Natural killer cell treated with Interleukin-12 subunit alpha and Interleukin-12 subunit beta and Interleukin-15 and Interleukin-18, amount 100 ng/mL, for 72 hours (primary cell): ENCODE measurements at regions not wholly inside any gene's neighbourhood (a gene's known extent, or its start where the extent isn't known, plus 50 kb on each side); places are given as distances from the start of the nearest gene placed in this dataset.

ENCODE experiments used
- ATAC-seq, 2 donors: fragments of 150-1000 bp; cut with Tn5 transposase in 1 of 2; sonication (Bioruptor Pico), chemical (Tn5 transposase) in 1 of 2; 2 replicates each; pipeline ENCODE4 v1.10.0; 2021
- DNase-seq: peaks from one replicate; pipeline ENCODE4 v3.0.0; 2022; ENCODE audit warnings: low spot score
- H3K27ac Mint-ChIP-seq, 2 donors: 1 replicate in 1 of 2; 2 replicates in 1 of 2; pipeline ENCODE4 v1.8.0; 2022; ENCODE audit warnings: mixed read lengths in 2 of 2, mild to moderate bottlenecking in 1 of 2, moderate library complexity in 1 of 2
- H3K27me3 Mint-ChIP-seq, 2 donors: 1 replicate in 1 of 2; 2 replicates in 1 of 2; pipeline ENCODE4 v1.8.0; 2022; ENCODE audit warnings: mixed read lengths in 2 of 2
- H3K36me3 Mint-ChIP-seq: one replicate; pipeline ENCODE4 v1.8.0; 2022; ENCODE audit warnings: mixed read lengths
- H3K4me1 Mint-ChIP-seq, 2 donors: 1 replicate in 1 of 2; 2 replicates in 1 of 2; pipeline ENCODE4 v1.8.0; 2022; ENCODE audit warnings: low read depth in 2 of 2, mixed read lengths in 2 of 2, mild to moderate bottlenecking in 1 of 2
- H3K4me3 Mint-ChIP-seq: one replicate; pipeline ENCODE4 v1.8.0; 2022; ENCODE audit warnings: mixed read lengths
- H3K9me3 Mint-ChIP-seq: 2 replicates; pipeline ENCODE4 v1.8.0; 2022; ENCODE audit warnings: mixed read lengths

DNA sequence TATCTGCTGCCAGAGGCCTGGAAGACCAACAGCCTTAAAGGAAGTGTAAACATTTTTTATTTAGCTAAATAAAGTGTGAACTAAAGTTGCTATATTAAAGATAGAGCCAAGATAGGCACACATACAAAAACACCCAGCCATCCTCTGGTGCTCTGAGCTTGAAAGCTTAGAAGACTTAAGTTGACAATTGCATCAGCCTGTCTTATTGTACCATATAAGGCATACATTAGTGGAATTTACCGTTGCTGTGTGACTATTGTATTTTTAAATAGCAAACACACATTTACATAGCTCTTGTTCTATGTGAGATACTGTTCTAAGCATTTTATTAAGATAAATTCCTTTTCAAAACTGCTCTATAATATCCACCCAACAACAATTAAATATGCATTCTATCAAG, 736.6 kb upstream of the ZEB2 start:
- Mint-ChIP-seq H3K9me3 (peaks cover 2% of the 10 kb centered on the region), H3K27ac (no peak overlapping the region), H3K27me3 (peaks cover 48 to 75% of the 10 kb centered on the region in 2 donors), H3K4me3 (no peak overlapping the region), H3K4me1 (peaks cover 22 to 23% of the 10 kb centered on the region in 2 donors), H3K36me3 (no peaks in the 10 kb centered on the region)
- DNase-seq (no peak), ATAC-seq (no peak)

DNA sequence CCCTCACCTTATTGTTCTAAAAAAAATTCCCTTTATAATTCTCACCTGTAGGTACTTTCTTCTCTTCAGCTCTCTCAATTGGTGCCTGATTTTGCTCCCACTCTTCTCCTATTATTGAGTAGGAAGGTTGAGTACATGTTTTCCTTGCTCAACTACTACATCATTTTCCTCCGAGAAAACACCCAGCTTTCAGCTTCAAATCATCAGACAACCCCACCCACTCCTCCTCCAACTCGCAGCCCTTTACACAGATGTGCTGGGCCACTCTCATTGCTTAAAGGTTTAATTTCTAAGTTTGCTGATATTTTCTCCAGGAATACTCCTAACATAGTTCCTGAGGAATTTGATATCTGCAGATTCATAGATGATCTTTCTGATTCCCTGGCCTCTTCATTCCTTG, 734.4 kb upstream of the ZEB2 start:
- H3K27me3 Mint-ChIP-seq, result peaks cover 44 to 67% of the 10 kb centered on the region in 2 donors
- peaks cover 2% of the 10 kb centered on the region for H3K9me3 Mint-ChIP-seq
- ATAC-seq, result no peak

DNA sequence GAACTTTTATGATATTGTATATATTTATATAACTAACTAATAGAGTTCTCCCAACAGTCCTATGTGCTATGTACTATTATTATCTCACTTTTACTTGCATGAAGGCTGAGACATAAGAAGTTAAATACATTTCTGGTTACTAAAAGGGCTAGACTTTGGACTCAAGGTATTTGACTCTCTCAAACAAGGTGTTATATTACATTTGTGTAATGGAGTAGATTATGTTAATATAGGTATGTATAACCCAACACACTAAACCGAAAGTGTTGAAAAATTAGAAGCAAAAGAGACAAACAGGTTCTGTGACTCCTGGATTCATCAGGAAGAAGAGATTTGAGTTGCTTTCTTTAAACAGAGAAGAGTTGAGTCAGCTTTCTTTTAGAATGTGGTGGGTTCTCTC, 733.6 kb upstream of the ZEB2 start:
- Mint-ChIP-seq H3K27me3 (peaks cover 38 to 59% of the 10 kb centered on the region in 2 donors), H3K4me3 (no peak overlapping the region), H3K9me3 (no peaks in the 10 kb centered on the region), H3K27ac (no peak overlapping the region), H3K36me3 (no peaks in the 10 kb centered on the region), H3K4me1 (peaks cover under 1 to 4% of the 10 kb centered on the region in 2 donors)
- ATAC-seq (no peak), DNase-seq (no peak)

More for the DNA sequence above, 734.4 kb upstream of the ZEB2 start:
- H3K4me1 Mint-ChIP-seq, result peaks cover 8 to 11% of the 10 kb centered on the region in 2 donors
- H3K27ac Mint-ChIP-seq, result no peak overlapping the region
- H3K36me3 Mint-ChIP-seq, result no peaks in the 10 kb centered on the region
- DNase-seq, result no peak
- no peak overlapping the region for H3K4me3 Mint-ChIP-seq

DNA sequence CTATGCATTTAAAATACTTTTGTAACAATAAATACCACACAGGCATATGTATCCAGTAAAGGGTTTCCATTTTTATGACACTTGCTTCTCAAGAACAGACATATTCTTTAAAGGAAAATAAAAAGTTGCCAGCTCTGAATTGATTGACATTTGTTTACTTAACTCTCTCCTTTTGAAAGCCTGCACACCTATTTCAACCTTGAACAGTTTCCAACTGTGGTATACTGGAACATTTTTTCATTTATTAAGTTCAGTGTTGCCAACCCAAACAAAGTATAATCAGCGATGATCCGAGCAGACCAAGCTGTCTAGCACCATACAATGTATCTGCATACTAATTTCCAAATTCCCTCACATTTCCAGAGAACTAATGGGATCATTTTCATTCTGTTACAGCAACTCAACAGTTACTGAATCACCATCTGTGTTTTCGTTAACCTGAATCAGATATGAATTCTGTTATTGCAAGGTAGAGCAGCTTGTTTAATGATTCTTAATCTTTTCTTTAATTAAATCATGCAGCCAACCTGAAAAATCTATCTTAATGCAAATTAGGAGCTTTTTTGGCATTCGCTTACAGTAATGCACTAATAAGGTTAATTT, 725.5 kb upstream of the ZEB2 start:
- Mint-ChIP-seq H3K9me3 (no peaks in the 10 kb centered on the region), H3K36me3 (no peaks in the 10 kb centered on the region), H3K4me1 (no peaks in the 10 kb centered on the region), H3K27me3 (peaks cover 17 to 47% of the 10 kb centered on the region in 2 donors), H3K4me3 (no peak overlapping the region), H3K27ac (no peak overlapping the region)
- no peak for DNase-seq
- ATAC-seq, result no peak

GRCh38 chr2:145235312-145235711, 715.4 kb upstream of the ZEB2 start:
- H3K36me3 Mint-ChIP-seq, result peaks cover 4% of the 10 kb centered on the region
- H3K4me1 Mint-ChIP-seq, result no peaks in the 10 kb centered on the region
- DNase-seq (no peak), ATAC-seq (no peak)
- H3K27me3 Mint-ChIP-seq, result peaks cover 17 to 41% of the 10 kb centered on the region in 2 donors
- H3K4me3 Mint-ChIP-seq, result no peak overlapping the region
- no peak overlapping the region for H3K27ac Mint-ChIP-seq
- H3K9me3 Mint-ChIP-seq, result no peaks in the 10 kb centered on the region

DNA sequence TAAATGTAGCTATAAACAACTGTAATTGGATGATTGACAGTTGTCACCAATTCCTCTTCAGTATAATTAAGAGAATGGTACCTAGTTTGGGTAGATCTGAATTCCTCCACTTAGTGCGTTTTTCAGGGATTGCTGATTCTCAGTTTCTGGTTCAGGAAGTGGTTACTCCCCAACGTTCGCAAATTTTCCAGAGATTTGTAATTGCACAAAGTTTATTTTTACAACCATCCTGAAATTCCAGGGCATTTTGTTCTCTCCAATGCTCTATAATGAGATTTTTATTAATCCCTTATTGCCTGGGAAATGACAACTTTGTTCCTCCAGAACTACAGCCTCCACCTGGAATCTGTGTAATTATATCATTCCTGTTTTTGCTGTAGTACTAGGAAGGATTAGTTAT, 710.6 kb upstream of the ZEB2 start:
- H3K4me3 Mint-ChIP-seq, result no peak overlapping the region
- DNase-seq, result no peak
- no peak for ATAC-seq
- H3K36me3 Mint-ChIP-seq, result no peaks in the 10 kb centered on the region
- H3K27ac Mint-ChIP-seq, result no peak overlapping the region
- peaks cover 15 to 34% of the 10 kb centered on the region in 2 donors for H3K27me3 Mint-ChIP-seq
- no peaks in the 10 kb centered on the region for H3K9me3 Mint-ChIP-seq
- no peaks in the 10 kb centered on the region for H3K4me1 Mint-ChIP-seq

GRCh38 chr2:145228506-145228905, 708.6 kb upstream of the ZEB2 start:
- Mint-ChIP-seq H3K4me1 (no peaks in the 10 kb centered on the region), H3K27me3 (peaks cover 7 to 17% of the 10 kb centered on the region in 2 donors), H3K36me3 (no peaks in the 10 kb centered on the region), H3K9me3 (no peaks in the 10 kb centered on the region), H3K27ac (no peak overlapping the region), H3K4me3 (no peak overlapping the region)
- DNase-seq, result no peak
- no peak for ATAC-seq

- ATAC-seq (no peak), DNase-seq (no peak)
- H3K27ac Mint-ChIP-seq, result no peak overlapping the region
- H3K9me3 Mint-ChIP-seq, result no peaks in the 10 kb centered on the region
- H3K27me3 Mint-ChIP-seq, result peaks cover 3 to 9% of the 10 kb centered on the region in 2 donors
- no peaks in the 10 kb centered on the region for H3K4me1 Mint-ChIP-seq
- no peak overlapping the region for H3K4me3 Mint-ChIP-seq
- no peaks in the 10 kb centered on the region for H3K36me3 Mint-ChIP-seq
These were observed 707.0 kb upstream of the ZEB2 start for GRCh38 chr2:145226901-145227300.

GRCh38 chr2:145221516-145221915, 701.6 kb upstream of the ZEB2 start:
- Mint-ChIP-seq H3K4me1 (no peaks in the 10 kb centered on the region), H3K27ac (no peak overlapping the region)

DNA sequence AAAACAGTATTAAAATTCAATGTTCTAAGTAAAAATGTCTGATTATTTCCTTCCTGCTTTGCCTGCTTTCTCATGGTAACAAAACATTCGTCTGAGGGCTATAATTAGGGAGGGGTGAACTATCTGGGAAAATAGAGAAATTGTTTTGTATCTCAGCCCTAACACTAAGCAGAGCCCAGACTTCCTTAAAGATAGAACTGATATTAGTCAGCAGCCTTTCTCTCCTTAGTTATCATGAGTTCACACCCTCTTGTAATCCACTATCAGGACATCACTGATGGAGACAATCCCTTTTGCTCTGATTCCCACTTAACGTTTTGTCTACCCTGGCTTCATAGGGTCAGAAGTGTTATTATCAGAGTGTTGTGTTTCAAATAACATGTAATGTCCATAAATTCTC, 701.1 kb upstream of the ZEB2 start:
- Mint-ChIP-seq H3K27me3 (peaks cover 4 to 6% of the 10 kb centered on the region in 2 donors), H3K36me3 (no peaks in the 10 kb centered on the region), H3K27ac (no peak overlapping the region), H3K4me1 (no peaks in the 10 kb centered on the region), H3K4me3 (no peak overlapping the region), H3K9me3 (no peaks in the 10 kb centered on the region)
- DNase-seq (no peak), ATAC-seq (no peak)

More at GRCh38 chr2:145221516-145221915, 701.6 kb upstream of the ZEB2 start:
- ATAC-seq, result no peak
- Mint-ChIP-seq H3K4me3 (no peak overlapping the region), H3K9me3 (no peaks in the 10 kb centered on the region), H3K27me3 (peaks cover 4 to 7% of the 10 kb centered on the region in 2 donors), H3K36me3 (no peaks in the 10 kb centered on the region)
- no peak for DNase-seq

DNA sequence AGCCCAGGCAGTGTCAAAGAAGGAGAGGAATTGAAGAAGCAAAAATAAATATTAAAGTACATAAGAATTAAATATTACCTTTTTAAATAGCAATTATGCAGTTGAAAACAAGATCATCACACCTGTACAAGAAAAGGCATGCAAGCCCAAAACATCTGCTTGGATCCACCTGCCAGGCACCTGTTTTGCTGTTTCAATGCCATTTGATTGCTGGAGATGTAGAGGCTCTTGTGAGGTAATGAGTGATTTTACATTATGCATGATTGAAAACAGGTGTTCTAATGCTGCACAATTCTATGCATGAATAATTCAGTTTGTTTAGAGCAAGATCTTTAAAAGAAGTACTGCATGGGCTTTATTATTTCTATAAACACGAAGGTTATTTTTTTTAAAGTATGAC, 700.6 kb upstream of the ZEB2 start:
- no peaks in the 10 kb centered on the region for H3K9me3 Mint-ChIP-seq
- H3K4me3 Mint-ChIP-seq, result no peak overlapping the region
- no peak overlapping the region for H3K27ac Mint-ChIP-seq
- ATAC-seq, result no peak
- no peaks in the 10 kb centered on the region for H3K4me1 Mint-ChIP-seq
- H3K27me3 Mint-ChIP-seq, result peaks cover 6% of the 10 kb centered on the region in 2 donors
- no peak for DNase-seq
- no peaks in the 10 kb centered on the region for H3K36me3 Mint-ChIP-seq

GRCh38 chr2:145207884-145208283, 688.0 kb upstream of the ZEB2 start:
- Mint-ChIP-seq H3K9me3 (no peaks in the 10 kb centered on the region), H3K27ac (no peak overlapping the region)
- no peak for ATAC-seq

GRCh38 chr2:145206496-145207281, 686.8 kb upstream of the ZEB2 start:
- H3K27me3 Mint-ChIP-seq, result peaks cover 0 to 2% of the 10 kb centered on the region in 2 donors
- H3K4me1 Mint-ChIP-seq, result no peaks in the 10 kb centered on the region
- DNase-seq (no peak), ATAC-seq (no peak)
- no peak overlapping the region for H3K27ac Mint-ChIP-seq
- no peaks in the 10 kb centered on the region for H3K9me3 Mint-ChIP-seq
- H3K36me3 Mint-ChIP-seq, result peaks cover 2% of the 10 kb centered on the region
- no peak overlapping the region for H3K4me3 Mint-ChIP-seq

More at GRCh38 chr2:145207884-145208283, 688.0 kb upstream of the ZEB2 start:
- no peaks in the 10 kb centered on the region for H3K4me1 Mint-ChIP-seq
- DNase-seq, result no peak
- H3K4me3 Mint-ChIP-seq, result no peak overlapping the region
- H3K36me3 Mint-ChIP-seq, result peaks cover 7% of the 10 kb centered on the region
- H3K27me3 Mint-ChIP-seq, result peaks cover 4 to 7% of the 10 kb centered on the region in 2 donors

GRCh38 chr2:145203891-145204290, 684.0 kb upstream of the ZEB2 start:
- no peak for ATAC-seq

More at GRCh38 chr2:145203891-145204290, 684.0 kb upstream of the ZEB2 start:
- no peaks in the 10 kb centered on the region for H3K4me1 Mint-ChIP-seq
- H3K4me3 Mint-ChIP-seq, result no peak overlapping the region
- no peaks in the 10 kb centered on the region for H3K36me3 Mint-ChIP-seq
- H3K27me3 Mint-ChIP-seq, result peaks cover 0 to 5% of the 10 kb centered on the region in 2 donors
- no peak overlapping the region for H3K27ac Mint-ChIP-seq
- no peaks in the 10 kb centered on the region for H3K9me3 Mint-ChIP-seq
- no peak for DNase-seq
